ENCODE measurements at regions not wholly inside any gene's neighbourhood (a gene's known extent, or its start where the extent isn't known, plus 50 kb on each side); places are given as distances from the start of the nearest gene placed in this dataset.

- no peaks in the 10 kb centered on the region for H3K36me3 ChIP-seq (ENCODE audit: low read depth, low read length)
- H3K4me1 ChIP-seq (ENCODE audit: insufficient read depth, low read length), result no peaks in the 10 kb centered on the region
- H3K9me2 ChIP-seq (replicated peaks; ENCODE audit: low read length), result no peaks in the 10 kb centered on the region
- CTCF ChIA-PET, result no interaction called here
- H3K27ac ChIP-seq (ENCODE audit: low read length), result no peak overlapping the region
- H3K9ac ChIP-seq (ENCODE audit: low read length), result no peak overlapping the region
- no peaks in the 10 kb centered on the region for H3K27me3 ChIP-seq (ENCODE audit: low read length)
- POLR2A ChIA-PET (ENCODE audit: unreplicated experiment), result no interaction called here
- no peak overlapping the region for H2AFZ ChIP-seq (ENCODE audit: low read length)
- no peak overlapping the region for H3K4me2 ChIP-seq (ENCODE audit: low read length)
- no peaks in the 10 kb centered on the region for H3K79me2 ChIP-seq (ENCODE audit: low read length)
- H4K20me1 ChIP-seq (ENCODE audit: low read length), result no peaks in the 10 kb centered on the region
- H3F3A ChIP-seq (ENCODE audit: low read length, unreplicated experiment), result no peaks in the 10 kb centered on the region
- ATAC-seq (no peak), DNase-seq (peak; percentile 4)
- intact Hi-C loops (cut with micrococcal nuclease), result no loop called here
- no peak overlapping the region for H3K4me3 ChIP-seq (ENCODE audit: low read length)
- H3K9me3 ChIP-seq (ENCODE audit: low read length), result no peaks in the 10 kb centered on the region; the same call in 1 of the 2 replicates
- TF ChIP-seq CTCF (conservative IDR thresholded peaks at IDR 0.05; ENCODE audit: low read depth, low read length), result peak; percentile 35; the same call in 1 of the 2 replicates
- no peak for TF ChIP-seq EZH2 (IDR thresholded peaks at IDR 0.05; ENCODE audit: low read length, unreplicated experiment)
- no peak for TF ChIP-seq EZH2phosphoT487 (IDR thresholded peaks at IDR 0.05; ENCODE audit: borderline replicate concordance, low read length)
- no TSS peak for BruUV-seq (replicated peaks)
Measured at GRCh38 chr14:25381498-25381897, 331.6 kb upstream of the STXBP6 start.

GRCh38 chr14:25375639-25376038 lies 325.7 kb upstream of the STXBP6 start:
- intact Hi-C loops (cut with micrococcal nuclease), result no loop called here
- no peaks in the 10 kb centered on the region for H3K4me1 ChIP-seq (ENCODE audit: insufficient read depth, low read length)

More at GRCh38 chr14:25375639-25376038, 325.7 kb upstream of the STXBP6 start:
- no peak overlapping the region for H2AFZ ChIP-seq (ENCODE audit: low read length)
- ChIA-PET CTCF (no interaction called here), POLR2A (ENCODE audit: unreplicated experiment) (no interaction called here)
- peaks cover 6% of the 10 kb centered on the region; the same call in 1 of the 2 replicates for H3K9me3 ChIP-seq (ENCODE audit: low read length)
- H3K27me3 ChIP-seq (ENCODE audit: low read length), result no peaks in the 10 kb centered on the region
- H3F3A ChIP-seq (ENCODE audit: low read length, unreplicated experiment), result no peaks in the 10 kb centered on the region
- H3K9ac ChIP-seq (ENCODE audit: low read length), result no peak overlapping the region
- TF ChIP-seq EZH2 (IDR thresholded peaks at IDR 0.05; ENCODE audit: low read length, unreplicated experiment) (no peak), CTCF (conservative IDR thresholded peaks at IDR 0.05; ENCODE audit: low read depth, low read length) (no peak), EZH2phosphoT487 (IDR thresholded peaks at IDR 0.05; ENCODE audit: borderline replicate concordance, low read length) (no peak)
- no peaks in the 10 kb centered on the region for H3K36me3 ChIP-seq (ENCODE audit: low read depth, low read length)
- no peaks in the 10 kb centered on the region for H3K79me2 ChIP-seq (ENCODE audit: low read length)
- H3K4me3 ChIP-seq (ENCODE audit: low read length), result no peak overlapping the region
- DNase-seq, result no peak
- no peaks in the 10 kb centered on the region for H3K9me2 ChIP-seq (replicated peaks; ENCODE audit: low read length)
- ATAC-seq, result no peak
- no peak overlapping the region for H3K27ac ChIP-seq (ENCODE audit: low read length)
- no peaks in the 10 kb centered on the region for H4K20me1 ChIP-seq (ENCODE audit: low read length)
- BruUV-seq (replicated peaks), result no TSS peak
- H3K4me2 ChIP-seq (ENCODE audit: low read length), result no peak overlapping the region

All from PC-3 (cell line).